ENCODE measurements at regions not wholly inside any gene's neighbourhood (a gene's known extent, or its start where the extent isn't known, plus 50 kb on each side); places are given as distances from the start of the nearest gene placed in this dataset.
A peak's percentile ranks its signal among the peaks of the same experiment; 100 is the strongest.

GRCh38 chr2:55105456-55105855 is 55.2 kb upstream of the RTN4 start:
- no peak for ATAC-seq
- intact Hi-C loops (cut with DNase I): no loop called here
- no peak for DNase-seq

GRCh38 chr2:55103046-55103445 is 52.8 kb upstream of the RTN4 start:
- intact Hi-C loops (cut with DNase I): no loop called here
- DNase-seq: no peak
- ATAC-seq: no peak

DNA sequence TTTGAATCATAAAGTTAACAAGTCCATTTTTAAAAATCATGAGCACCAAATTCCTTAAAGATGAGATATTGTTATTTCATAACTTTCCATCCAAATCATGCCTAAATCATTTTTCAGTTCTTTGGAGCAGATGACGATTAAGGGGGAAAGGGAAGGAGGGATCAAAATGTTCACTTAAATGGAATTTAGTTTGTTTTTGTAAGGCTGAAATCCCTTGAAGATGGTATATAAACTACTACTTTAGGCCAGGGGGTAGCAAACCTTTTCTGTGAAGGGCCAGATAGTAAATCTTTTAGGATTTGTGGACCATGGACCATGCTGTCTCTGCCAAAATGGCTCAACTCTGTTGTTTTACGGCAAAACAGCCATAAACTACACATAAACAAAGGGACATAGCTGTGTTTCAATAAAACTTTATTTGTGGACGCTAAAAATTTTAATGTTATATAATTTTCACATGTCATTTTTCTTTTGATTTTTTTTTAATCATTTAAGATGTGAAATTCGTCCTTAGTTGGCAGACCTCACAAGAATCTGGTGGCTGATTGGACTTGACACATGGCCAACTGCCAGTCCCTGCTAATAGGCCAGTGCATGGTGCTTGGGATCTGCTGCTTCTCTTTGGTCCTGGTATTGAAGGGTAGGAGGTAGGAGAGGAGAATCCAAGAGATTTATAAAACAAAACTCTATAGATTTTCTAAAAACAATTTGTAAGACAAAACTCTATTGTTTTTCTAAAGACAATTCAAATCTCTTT is 52.0 kb upstream of the RTN4 start:
- intact Hi-C loops (cut with DNase I): no loop called here
- peak; percentile 23 for DNase-seq
- ATAC-seq: peak in 1 of 2 donors; percentile 30

GRCh38 chr2:55101466-55101865 is 51.2 kb upstream of the RTN4 start:
- DNase-seq (no peak), ATAC-seq (no peak)
- intact Hi-C loops (cut with DNase I): no loop called here

- intact Hi-C loops (cut with DNase I): no loop called here
- ATAC-seq (peak; percentile 48 to 58), DNase-seq (no peak)
These were observed 49.9 kb upstream of the RTN4 start for GRCh38 chr2:55099878-55100820.

Data from left cardiac atrium (tissue), 4 donors.